Activated CD8-positive, alpha-beta T cell treated with anti-CD3 and anti-CD28 coated beads, Interleukin-2, amount 10 ng/mL, durations not matched to agents 7 days and 5 days (primary cell): ENCODE measurements at regions not wholly inside any gene's neighbourhood (a gene's known extent, or its start where the extent isn't known, plus 50 kb on each side); places are given as distances from the start of the nearest gene placed in this dataset.
"Not testable (repeated sequence)": the region's sequence is repeated elsewhere in the genome, so short reads cannot be mapped to it uniquely, and the experiment has no call there.

Experiments used
- ATAC-seq: fragments of 150-1000 bp; cut with Tn5 transposase; one replicate; pipeline ENCODE4 v1.10.0; 2021; ENCODE audit warnings: moderate library complexity
- CTCF ChIA-PET: fragments of 350-600 bp; sonication (Branson Sonifier 250); formaldehyde crosslinking; loops from one replicate; lab custom pipeline; 2021; ENCODE audit warnings: antibody characterized with exemption; lab: Charles Lee
- POLR2A ChIA-PET: fragments of 350-600 bp; sonication (Branson Sonifier 250); formaldehyde crosslinking; loops from one replicate; lab custom pipeline; 2021; ENCODE audit warnings: antibody characterized with exemption; lab: Charles Lee
- DNase-seq: peaks from one replicate; pipeline ENCODE4 v3.0.0-alpha.2; 2020
- H3K27ac Mint-ChIP-seq: one replicate; pipeline ENCODE4 v1.8.0; 2021; ENCODE audit warnings: mild to moderate bottlenecking, mixed read lengths
- H3K27me3 Mint-ChIP-seq: one replicate; pipeline ENCODE4 v1.8.0; 2021; ENCODE audit warnings: low read depth, mixed read lengths
- H3K36me3 Mint-ChIP-seq: one replicate; pipeline ENCODE4 v1.8.0; 2021; ENCODE audit warnings: low read depth, mixed read lengths
- H3K4me1 Mint-ChIP-seq: one replicate; pipeline ENCODE4 v1.8.0; 2021; ENCODE audit warnings: low read depth, mixed read lengths
- H3K4me3 Mint-ChIP-seq: one replicate; pipeline ENCODE4 v1.8.0; 2021; ENCODE audit warnings: mild to moderate bottlenecking, mixed read lengths
- H3K9me3 Mint-ChIP-seq: one replicate; pipeline ENCODE4 v1.8.0; 2022; ENCODE audit warnings: mixed read lengths; ENCODE audit not compliant: insufficient read depth

GRCh38 chr12:33514893-33515292, 75.3 kb upstream of the SYT10 start:
- no peaks in the 10 kb centered on the region for H3K36me3 Mint-ChIP-seq
- no peak overlapping the region for H3K4me3 Mint-ChIP-seq
- H3K27me3 Mint-ChIP-seq = no peaks in the 10 kb centered on the region
- DNase-seq (no peak), ATAC-seq (no peak)
- POLR2A ChIA-PET = no interaction called here
- CTCF ChIA-PET = no interaction called here
- H3K9me3 Mint-ChIP-seq = no peaks in the 10 kb centered on the region
- no peak overlapping the region for H3K27ac Mint-ChIP-seq
- H3K4me1 Mint-ChIP-seq = no peaks in the 10 kb centered on the region

GRCh38 chr12:33519566-33519965, 79.9 kb upstream of the SYT10 start:
- H3K4me3 Mint-ChIP-seq = no peak overlapping the region
- POLR2A ChIA-PET = no interaction called here
- no peaks in the 10 kb centered on the region for H3K9me3 Mint-ChIP-seq
- ATAC-seq = no peak
- no peak for DNase-seq
- H3K36me3 Mint-ChIP-seq = no peaks in the 10 kb centered on the region
- H3K27ac Mint-ChIP-seq = no peak overlapping the region
- CTCF ChIA-PET = no interaction called here
- H3K27me3 Mint-ChIP-seq = no peaks in the 10 kb centered on the region
- H3K4me1 Mint-ChIP-seq = no peaks in the 10 kb centered on the region

GRCh38 chr12:33520505-33521302, 81.1 kb upstream of the SYT10 start:
- H3K9me3 Mint-ChIP-seq = not testable (repeated sequence)

GRCh38 chr12:33529031-33529430, 89.4 kb upstream of the SYT10 start:
- POLR2A ChIA-PET = no interaction called here
- Mint-ChIP-seq H3K4me1 (no peaks in the 10 kb centered on the region), H3K27me3 (no peaks in the 10 kb centered on the region), H3K27ac (no peak overlapping the region), H3K36me3 (no peaks in the 10 kb centered on the region), H3K9me3 (peaks cover 4% of the 10 kb centered on the region), H3K4me3 (no peak overlapping the region)
- CTCF ChIA-PET = no interaction called here
- ATAC-seq (no peak), DNase-seq (no peak)

More at GRCh38 chr12:33520505-33521302, 81.1 kb upstream of the SYT10 start:
- H3K27me3 Mint-ChIP-seq, H3K4me1 Mint-ChIP-seq, ATAC-seq, DNase-seq, H3K36me3 Mint-ChIP-seq, H3K27ac Mint-ChIP-seq, POLR2A ChIA-PET, CTCF ChIA-PET, H3K4me3 Mint-ChIP-seq: not testable (repeated sequence)

- no peaks in the 10 kb centered on the region for H3K4me1 Mint-ChIP-seq
- ChIA-PET CTCF (no interaction called here), POLR2A (no interaction called here)
- no peak for DNase-seq
- H3K36me3 Mint-ChIP-seq = no peaks in the 10 kb centered on the region
- H3K4me3 Mint-ChIP-seq = no peak overlapping the region
- H3K27ac Mint-ChIP-seq = no peak overlapping the region
- no peak for ATAC-seq
- peaks cover 4% of the 10 kb centered on the region for H3K9me3 Mint-ChIP-seq
- no peaks in the 10 kb centered on the region for H3K27me3 Mint-ChIP-seq
Measured at GRCh38 chr12:33529810-33530209, 90.2 kb upstream of the SYT10 start.

- Mint-ChIP-seq H3K9me3 (peaks cover 4% of the 10 kb centered on the region), H3K36me3 (no peaks in the 10 kb centered on the region), H3K27me3 (no peaks in the 10 kb centered on the region), H3K4me1 (no peaks in the 10 kb centered on the region), H3K4me3 (no peak overlapping the region), H3K27ac (no peak overlapping the region)
- ATAC-seq = no peak
- POLR2A ChIA-PET = no interaction called here
- CTCF ChIA-PET = no interaction called here
- DNase-seq = no peak
Measured at GRCh38 chr12:33531261-33531660, 91.6 kb upstream of the SYT10 start.

GRCh38 chr12:33533527-33533926, 93.9 kb upstream of the SYT10 start:
- no peak for DNase-seq
- ATAC-seq = no peak
- H3K27ac Mint-ChIP-seq = no peak overlapping the region
- H3K4me1 Mint-ChIP-seq = no peaks in the 10 kb centered on the region
- H3K9me3 Mint-ChIP-seq = no peaks in the 10 kb centered on the region
- ChIA-PET POLR2A (no interaction called here), CTCF (no interaction called here)
- no peak overlapping the region for H3K4me3 Mint-ChIP-seq
- H3K36me3 Mint-ChIP-seq = no peaks in the 10 kb centered on the region
- H3K27me3 Mint-ChIP-seq = no peaks in the 10 kb centered on the region

GRCh38 chr12:33536431-33536830, 96.8 kb upstream of the SYT10 start:
- ChIA-PET CTCF (no interaction called here), POLR2A (no interaction called here)
- Mint-ChIP-seq H3K9me3 (no peaks in the 10 kb centered on the region), H3K4me3 (no peak overlapping the region), H3K27me3 (no peaks in the 10 kb centered on the region), H3K36me3 (no peaks in the 10 kb centered on the region), H3K4me1 (no peaks in the 10 kb centered on the region), H3K27ac (no peak overlapping the region)
- ATAC-seq (no peak), DNase-seq (no peak)

GRCh38 chr12:33546004-33546403, 106.4 kb upstream of the SYT10 start:
- DNase-seq (no peak), ATAC-seq (no peak)
- ChIA-PET POLR2A (no interaction called here), CTCF (no interaction called here)
- Mint-ChIP-seq H3K27me3 (no peaks in the 10 kb centered on the region), H3K27ac (no peak overlapping the region), H3K4me3 (no peak overlapping the region), H3K36me3 (no peaks in the 10 kb centered on the region), H3K9me3 (peaks cover 11% of the 10 kb centered on the region), H3K4me1 (no peaks in the 10 kb centered on the region)

GRCh38 chr12:33547084-33547483, 107.5 kb upstream of the SYT10 start:
- ATAC-seq (no peak), DNase-seq (no peak)
- H3K9me3 Mint-ChIP-seq = peaks cover 11% of the 10 kb centered on the region
- H3K27ac Mint-ChIP-seq = no peak overlapping the region
- no peaks in the 10 kb centered on the region for H3K27me3 Mint-ChIP-seq
- ChIA-PET POLR2A (no interaction called here), CTCF (no interaction called here)
- no peak overlapping the region for H3K4me3 Mint-ChIP-seq
- H3K4me1 Mint-ChIP-seq = no peaks in the 10 kb centered on the region
- no peaks in the 10 kb centered on the region for H3K36me3 Mint-ChIP-seq

GRCh38 chr12:33550214-33550613, 110.6 kb upstream of the SYT10 start:
- H3K4me3 Mint-ChIP-seq, POLR2A ChIA-PET: not testable (repeated sequence)

GRCh38 chr12:33551006-33551405, 111.4 kb upstream of the SYT10 start:
- H3K27ac Mint-ChIP-seq = no peak overlapping the region
- ATAC-seq (no peak), DNase-seq (no peak)
- CTCF ChIA-PET = no interaction called here
- no peaks in the 10 kb centered on the region for H3K4me1 Mint-ChIP-seq
- H3K9me3 Mint-ChIP-seq = peaks cover 11% of the 10 kb centered on the region
- no peaks in the 10 kb centered on the region for H3K36me3 Mint-ChIP-seq
- H3K4me3 Mint-ChIP-seq = no peak overlapping the region
- POLR2A ChIA-PET = no interaction called here
- H3K27me3 Mint-ChIP-seq = no peaks in the 10 kb centered on the region

More at GRCh38 chr12:33550214-33550613, 110.6 kb upstream of the SYT10 start:
- H3K27ac Mint-ChIP-seq, H3K36me3 Mint-ChIP-seq, ATAC-seq, CTCF ChIA-PET, DNase-seq, H3K4me1 Mint-ChIP-seq, H3K27me3 Mint-ChIP-seq: not testable (repeated sequence)
- peaks cover 11% of the 10 kb centered on the region for H3K9me3 Mint-ChIP-seq

GRCh38 chr12:33555128-33555527, 115.5 kb upstream of the SYT10 start:
- Mint-ChIP-seq H3K9me3 (peaks cover 4% of the 10 kb centered on the region), H3K36me3 (no peaks in the 10 kb centered on the region), H3K4me1 (no peaks in the 10 kb centered on the region), H3K4me3 (no peak overlapping the region), H3K27me3 (no peaks in the 10 kb centered on the region), H3K27ac (no peak overlapping the region)
- ChIA-PET POLR2A (no interaction called here), CTCF (no interaction called here)
- DNase-seq = no peak
- ATAC-seq = no peak
